Caco-2 (cell line): ENCODE measurements at regions not wholly inside any gene's neighbourhood (a gene's known extent, or its start where the extent isn't known, plus 50 kb on each side); places are given as distances from the start of the nearest gene placed in this dataset.

ENCODE experiments used
- BruUV-seq: library from RNA; stranded (reverse); fragments of 400-500 nt; replicated peaks from 2 replicates; lab custom pipeline; 2021; lab: Mats Ljungman, UMichigan
- CTCF ChIA-PET: fragments of 300-600 bp; sonication (Branson Sonifier 250); formaldehyde crosslinking; loops from one replicate; lab custom pipeline; 2022; ENCODE audit warnings: antibody characterized with exemption; lab: Charles Lee
- POLR2A ChIA-PET: fragments of 300-600 bp; sonication (Branson Sonifier 250); formaldehyde crosslinking; loops from one replicate; lab custom pipeline; 2022; ENCODE audit warnings: antibody characterized with exemption; lab: Charles Lee
- DNase-seq, 2 experiments: peaks; one replicate each; pipeline versions ENCODE4 v3.0.0 to v3.0.0-alpha.2; 2020 to 2022
- H3K27me3 ChIP-seq: replicated peaks from 2 replicates; pipeline ENCODE4 v1.6.0; 2011; ENCODE audit warnings: low read length; ENCODE audit not compliant: control insufficient read depth, insufficient read depth
- H3K36me3 ChIP-seq: 2 replicates; pipeline ENCODE4 v1.5.1; 2011; ENCODE audit warnings: low read length; ENCODE audit not compliant: control insufficient read depth, insufficient read depth
- H3K4me1 ChIP-seq: fragments of 250-450 bp; sonication (Bioruptor Pico); 2 replicates; pipeline ENCODE4 v1.5.1; 2020; ENCODE audit warnings: mild to moderate bottlenecking
- H3K4me3 ChIP-seq: 2 replicates; pipeline ENCODE4 v1.5.1; 2011; ENCODE audit warnings: low read depth, mild to moderate bottlenecking, control low read depth, low read length
- H3K9me3 ChIP-seq: fragments of 250-450 bp; sonication (Bioruptor Pico); 2 replicates; pipeline ENCODE4 v1.5.1; 2020; ENCODE audit warnings: mild to moderate bottlenecking, moderate library complexity
- H3K27ac Mint-ChIP-seq: one replicate; pipeline ENCODE4 v1.8.0; 2022; ENCODE audit warnings: mixed read lengths; ENCODE audit not compliant: unreplicated experiment
- H3K27me3 Mint-ChIP-seq: one replicate; pipeline ENCODE4 v1.8.0; 2022; ENCODE audit warnings: mixed read lengths; ENCODE audit not compliant: insufficient read depth, unreplicated experiment
- H3K36me3 Mint-ChIP-seq: one replicate; pipeline ENCODE4 v1.8.0; 2022; ENCODE audit warnings: mild to moderate bottlenecking, mixed read lengths; ENCODE audit not compliant: insufficient read depth, unreplicated experiment
- H3K4me1 Mint-ChIP-seq: one replicate; pipeline ENCODE4 v1.8.0; 2022; ENCODE audit warnings: low read depth, mixed read lengths; ENCODE audit not compliant: unreplicated experiment
- H3K4me3 Mint-ChIP-seq: one replicate; pipeline ENCODE4 v1.8.0; 2022; ENCODE audit warnings: mild to moderate bottlenecking, moderate library complexity, mixed read lengths; ENCODE audit not compliant: unreplicated experiment
- H3K9me3 Mint-ChIP-seq: one replicate; pipeline ENCODE4 v1.8.0; 2022; ENCODE audit warnings: mixed read lengths; ENCODE audit not compliant: unreplicated experiment
- CTCF ChIP-seq, 2 experiments: fragments of 200-600 bp in 1 of 2; IDR thresholded peaks; 1 replicate in 1 of 2; 2 replicates in 1 of 2; pipeline versions ENCODE4 v1.5.1 to v1.8.0; 2011 to 2022; ENCODE audit warnings: antibody characterized with exemption in 1 of 2, control low read depth in 1 of 2, inconsistent platforms in 1 of 2, low read depth in 1 of 2, low read length in 1 of 2, mild to moderate bottlenecking in 1 of 2, moderate library complexity in 1 of 2; ENCODE audit not compliant: insufficient read depth in 1 of 2, severe bottlenecking in 1 of 2, unreplicated experiment in 1 of 2
- intact Hi-C: fragments of 100-400 bp; cut with micrococcal nuclease; formaldehyde crosslinking; loops from one replicate; pipeline ENCODE4 v1.10.0; 2022; ENCODE audit not compliant: unreplicated experiment

DNA sequence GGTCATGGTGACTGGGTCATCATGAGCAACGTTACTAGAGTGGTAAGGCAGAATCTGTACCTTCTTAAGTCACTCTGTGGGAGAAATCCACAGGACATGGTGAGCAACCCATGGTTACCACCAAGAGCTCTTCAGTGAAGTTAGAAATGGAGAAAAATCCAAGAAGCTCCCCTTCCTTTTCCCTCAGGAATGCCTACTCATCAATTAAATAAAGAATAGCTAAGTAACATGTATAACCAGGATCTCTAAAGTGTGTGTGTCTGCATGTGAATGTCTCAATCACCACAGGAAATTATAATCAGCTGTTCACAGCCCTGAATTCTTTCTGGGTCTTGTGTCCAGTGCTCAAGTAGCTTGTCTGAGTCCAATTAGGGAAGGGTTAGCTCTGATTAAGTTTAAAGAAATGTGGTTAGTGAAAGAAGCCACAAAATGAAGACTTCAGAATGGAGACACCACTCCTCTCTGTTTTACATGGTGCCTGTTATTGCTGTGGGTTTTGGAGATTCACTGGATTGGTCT is 73.2 kb downstream of the SEM1 start:
- no peaks in the 10 kb centered on the region for H3K9me3 ChIP-seq
- CTCF ChIA-PET = no interaction called here
- POLR2A ChIA-PET = no interaction called here
- H3K36me3 ChIP-seq = no peaks in the 10 kb centered on the region
- no peaks in the 10 kb centered on the region for H3K27me3 ChIP-seq
- no peak overlapping the region for H3K4me3 ChIP-seq
- no peak for DNase-seq
- H3K4me1 ChIP-seq = no peaks in the 10 kb centered on the region
- no TSS peak for BruUV-seq
- no peaks in the 10 kb centered on the region for H3K9me3 Mint-ChIP-seq
- no peak overlapping the region for H3K4me3 Mint-ChIP-seq
- peaks cover 6% of the 10 kb centered on the region for H3K27me3 Mint-ChIP-seq
- no peak for TF ChIP-seq CTCF (IDR thresholded peaks at IDR 0.05; ENCODE audit: insufficient read depth in 1 of 2, low read depth in 1 of 2, low read length in 1 of 2, severe bottlenecking in 1 of 2, unreplicated experiment in 1 of 2)
- H3K4me1 Mint-ChIP-seq = no peaks in the 10 kb centered on the region
- H3K36me3 Mint-ChIP-seq = no peaks in the 10 kb centered on the region
- intact Hi-C loops = no loop called here
- no peak overlapping the region for H3K27ac Mint-ChIP-seq

DNA sequence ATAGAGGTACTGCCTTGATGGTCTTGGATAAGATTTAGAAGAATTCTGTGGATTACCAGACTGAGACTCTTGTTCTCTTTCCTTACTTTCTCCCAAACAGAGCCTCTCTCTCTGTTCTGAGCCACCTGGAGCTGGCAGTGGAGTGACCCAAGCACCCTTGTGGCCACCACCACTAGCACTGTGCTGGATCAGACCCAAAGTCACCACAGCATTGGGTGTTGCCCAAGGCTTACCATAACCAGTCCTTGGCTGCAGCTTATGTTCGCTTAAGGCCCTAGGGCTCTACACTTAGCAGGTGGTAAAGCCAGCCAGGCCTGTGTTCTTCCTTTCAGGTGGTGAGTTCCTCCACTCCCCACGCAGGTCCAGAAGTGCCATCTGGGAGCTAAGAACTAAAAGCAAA is 79.8 kb downstream of the SEM1 start:
- ChIA-PET POLR2A (no interaction called here), CTCF (no interaction called here)
- H3K4me1 Mint-ChIP-seq = no peaks in the 10 kb centered on the region
- H3K9me3 ChIP-seq = no peaks in the 10 kb centered on the region
- H3K36me3 Mint-ChIP-seq = no peaks in the 10 kb centered on the region
- intact Hi-C loops = no loop called here
- no peak for TF ChIP-seq CTCF (IDR thresholded peaks at IDR 0.05; ENCODE audit: insufficient read depth in 1 of 2, low read depth in 1 of 2, low read length in 1 of 2, severe bottlenecking in 1 of 2, unreplicated experiment in 1 of 2)
- no peaks in the 10 kb centered on the region for H3K9me3 Mint-ChIP-seq
- H3K4me3 Mint-ChIP-seq = no peak overlapping the region
- H3K4me1 ChIP-seq = no peaks in the 10 kb centered on the region
- DNase-seq = no peak
- H3K27ac Mint-ChIP-seq = no peak overlapping the region
- BruUV-seq = no TSS peak
- no peaks in the 10 kb centered on the region for H3K27me3 ChIP-seq
- H3K36me3 ChIP-seq = no peaks in the 10 kb centered on the region
- H3K4me3 ChIP-seq = no peak overlapping the region
- peaks cover 11% of the 10 kb centered on the region for H3K27me3 Mint-ChIP-seq

- POLR2A ChIA-PET = no interaction called here
- no peaks in the 10 kb centered on the region for H3K4me1 Mint-ChIP-seq
- TF ChIP-seq CTCF (IDR thresholded peaks at IDR 0.05; ENCODE audit: insufficient read depth in 1 of 2, low read depth in 1 of 2, low read length in 1 of 2, severe bottlenecking in 1 of 2, unreplicated experiment in 1 of 2) = no peak
- H3K9me3 Mint-ChIP-seq = no peaks in the 10 kb centered on the region
- Histone ChIP-seq H3K9me3 (no peaks in the 10 kb centered on the region), H3K4me3 (no peak overlapping the region), H3K36me3 (no peaks in the 10 kb centered on the region), H3K27me3 (no peaks in the 10 kb centered on the region), H3K4me1 (no peaks in the 10 kb centered on the region)
- H3K27ac Mint-ChIP-seq = no peak overlapping the region
- no TSS peak for BruUV-seq
- CTCF ChIA-PET = no interaction called here
- no peaks in the 10 kb centered on the region for H3K36me3 Mint-ChIP-seq
- H3K4me3 Mint-ChIP-seq = no peak overlapping the region
- peaks cover 11% of the 10 kb centered on the region for H3K27me3 Mint-ChIP-seq
- DNase-seq = no peak
- intact Hi-C loops = no loop called here
These were observed 84.7 kb downstream of the SEM1 start for GRCh38 chr7:96624954-96625353.
